HepG2 (cell line): ENCODE measurements at regions not wholly inside any gene's neighbourhood (a gene's known extent, or its start where the extent isn't known, plus 50 kb on each side); places are given as distances from the start of the nearest gene placed in this dataset.

Experiments used
- ATAC-seq: fragments of 200-7000 bp; cut with Tn5 transposase; 3 replicates; pipeline ENCODE4 v1.9.1; 2020; ENCODE audit warnings: mild to moderate bottlenecking, moderate library complexity
- BruUV-seq: library from RNA; stranded (reverse); fragments of 400-500 nt; replicated peaks from 2 replicates; lab custom pipeline; 2021; lab: Mats Ljungman, UMichigan
- CTCF ChIA-PET: fragments of 300-600 bp; formaldehyde crosslinking; extraction: SDS; loops from one replicate; lab custom pipeline; 2021; ENCODE audit warnings: low total read pairs, inconsistent platforms, low intra/inter-chr PET ratio; lab: Yijun Ruan, JAX
- POLR2A ChIA-PET: fragments of 350-600 bp; sonication (Branson Sonifier 250); formaldehyde crosslinking; loops from one replicate; lab custom pipeline; 2020; ENCODE audit warnings: antibody characterized with exemption, inconsistent platforms; lab: Yijun Ruan, JAX
- DNase-seq: peaks from one replicate; pipeline ENCODE4 v3.0.0-alpha.2; 2015; ENCODE audit warnings: low spot score
- FAIRE-seq: peaks from 3 replicates; lab custom pipeline; 2011; peaks lifted over from hg19 to GRCh38; lab: Jason Lieb, UNC
- H2AFZ ChIP-seq: one replicate; pipeline ENCODE4 v1.6.1; 2011; ENCODE audit warnings: low read length, inconsistent platforms
- H3K27ac ChIP-seq: fragments of 300-600 bp; 3 replicates; pipeline ENCODE4 v1.8.0; 2011; ENCODE audit warnings: mixed run types, mild to moderate bottlenecking, mixed read lengths, low read length, inconsistent platforms; ENCODE audit not compliant: insufficient read depth; ENCODE audit errors: extremely low read length
- H3K27me3 ChIP-seq, 2 experiments: fragments of 200-600 bp in 1 of 2; 2 replicates in 1 of 2; 3 replicates in 1 of 2; pipeline versions ENCODE4 v1.6.0 to v1.8.0; 2011; ENCODE audit warnings: low read length in 2 of 2, mild to moderate bottlenecking in 2 of 2, moderate library complexity in 2 of 2, inconsistent platforms in 1 of 2; ENCODE audit not compliant: insufficient read depth in 2 of 2, control insufficient read depth in 1 of 2
- H3K36me3 ChIP-seq, 2 experiments: fragments of 200-600 bp in 1 of 2; replicated peaks in 1 of 2; 2 replicates in 1 of 2; 3 replicates in 1 of 2; pipeline versions ENCODE4 v1.5.1 to v1.8.0; 2011; ENCODE audit warnings: low read length in 2 of 2, inconsistent platforms in 1 of 2; ENCODE audit not compliant: insufficient read depth in 2 of 2, control insufficient read depth in 1 of 2
- H3K4me1 ChIP-seq: 2 replicates; pipeline ENCODE4 v1.5.1; 2012; ENCODE audit warnings: low read length, inconsistent platforms; ENCODE audit not compliant: insufficient read depth
- H3K4me2 ChIP-seq: 2 replicates; pipeline ENCODE4 v1.6.0; 2011; ENCODE audit warnings: low read depth, low read length, inconsistent platforms
- H3K4me3 ChIP-seq, 3 experiments: fragments of 200-600 bp in 1 of 3; sonication (generic), shearing (Covaris generic) in 1 of 3; replicated peaks in 1 of 3; 2 replicates each; pipeline ENCODE4 v1.5.1; 2011 to 2016; ENCODE audit warnings: low read length in 3 of 3, inconsistent platforms in 2 of 3, low read depth in 2 of 3, mild to moderate bottlenecking in 2 of 3, control low read depth in 1 of 3, mixed read lengths in 1 of 3; ENCODE audit not compliant: insufficient read depth in 1 of 3
- H3K79me2 ChIP-seq: one replicate; pipeline ENCODE4 v1.6.1; 2011; ENCODE audit warnings: low read length, inconsistent platforms; ENCODE audit not compliant: insufficient read depth
- H3K9ac ChIP-seq: 2 replicates; pipeline ENCODE4 v1.6.0; 2011; ENCODE audit warnings: mild to moderate bottlenecking, low read depth, low read length, inconsistent platforms; ENCODE audit not compliant: insufficient read depth
- H3K9me3 ChIP-seq: 2 replicates; pipeline ENCODE4 v1.5.1; 2012; ENCODE audit warnings: mild to moderate bottlenecking, low read length
- H4K20me1 ChIP-seq: 2 replicates; pipeline ENCODE4 v1.6.0; 2011; ENCODE audit warnings: inconsistent platforms, mild to moderate bottlenecking, low read length, moderate library complexity; ENCODE audit not compliant: insufficient read depth
- IKZF4 ChIP-seq: sonication (generic); formaldehyde crosslinking; IDR thresholded peaks from 2 replicates; pipeline ENCODE4 v1.5.1; 2020; ENCODE audit warnings: borderline replicate concordance, mild to moderate bottlenecking, low read depth, missing genetic modification reagents; ENCODE audit errors: not compliant biosample characterization
- KDM3A ChIP-seq: IDR thresholded peaks from 2 replicates; pipeline ENCODE4 v1.6.1; 2018; ENCODE audit warnings: low read depth, missing compliant biosample characterization
- KDM4B ChIP-seq: sonication (generic); formaldehyde crosslinking; IDR thresholded peaks from 2 replicates; pipeline ENCODE4 v1.4.0; 2020; ENCODE audit warnings: missing genetic modification reagents
- KLF6 ChIP-seq: IDR thresholded peaks from 2 replicates; pipeline ENCODE4 v1.8.0; 2016; ENCODE audit warnings: missing biosample characterization, missing genetic modification reagents
- ZNF264 ChIP-seq: sonication (generic); formaldehyde crosslinking; IDR thresholded peaks from 2 replicates; pipeline ENCODE4 v1.4.0; 2020; ENCODE audit warnings: missing genetic modification reagents
- ZNF878 ChIP-seq: sonication (generic); formaldehyde crosslinking; IDR thresholded peaks from 2 replicates; pipeline ENCODE4 v1.8.1; 2023; ENCODE audit warnings: mild to moderate bottlenecking, missing genetic modification reagents, moderate library complexity
- WGBS: methylation state at CpG from one replicate; pipeline ENCODE4 v1.1.6; 2017; ENCODE audit warnings: low lambda C conversion rate; 5-methylcytosine and 5-hydroxymethylcytosine counted together
- in situ Hi-C: cut with HindIII; loops from 2 replicates; pipeline ENCODE4 v1.10.0; 2017; ENCODE audit warnings: low pct_unique_long_range_greater_than_20kb; ENCODE audit not compliant: extremely low pct_ligation_motif_present
- intact Hi-C: fragments of 100-400 bp; cut with micrococcal nuclease; formaldehyde crosslinking; loops from one replicate; pipeline ENCODE4 v1.10.0; 2022; ENCODE audit not compliant: unreplicated experiment
- TF ChIP-seq, protein P1 (sequence below): sonication (generic); formaldehyde crosslinking; IDR thresholded peaks from 2 replicates; pipeline ENCODE4 v1.4.0; 2020; ENCODE audit warnings: missing genetic modification reagents
- TF ChIP-seq, protein P2 (sequence below): sonication (generic); formaldehyde crosslinking; IDR thresholded peaks from 2 replicates; pipeline ENCODE4 v1.4.0; 2020; ENCODE audit warnings: mild to moderate bottlenecking, low read depth, missing genetic modification reagents
- TF ChIP-seq, protein P3 (sequence below): sonication (generic); formaldehyde crosslinking; IDR thresholded peaks from 2 replicates; pipeline ENCODE4 v1.8.0; 2022; ENCODE audit warnings: missing genetic modification reagents, low read depth, mild to moderate bottlenecking, borderline replicate concordance

DNA sequence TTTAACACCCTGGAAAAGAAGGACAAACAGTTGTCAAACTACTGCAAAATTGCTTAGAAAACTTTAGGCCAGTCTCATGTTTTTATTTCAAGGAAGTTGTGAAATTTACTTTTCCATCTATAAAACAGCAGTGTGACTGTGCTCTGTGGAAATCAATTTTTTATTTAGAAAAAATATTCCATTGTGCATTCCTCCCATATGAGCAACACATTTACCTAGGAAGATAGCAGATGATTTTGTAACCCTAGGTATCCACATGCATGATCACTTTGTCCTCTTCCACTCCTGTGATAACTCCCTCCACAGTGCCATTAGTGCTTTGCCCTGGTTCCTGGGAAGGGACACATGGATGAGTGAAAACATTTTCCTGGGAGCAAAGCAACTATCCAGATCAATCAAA lies 69.4 kb upstream of the GPCPD1 start:
- Histone ChIP-seq H2AFZ (no peak overlapping the region), H3K4me3 (no peak overlapping the region), H3K4me2 (no peak overlapping the region), H3K4me1 (peaks cover 11% of the 10 kb centered on the region), H4K20me1 (no peaks in the 10 kb centered on the region), H3K36me3 (no peaks in the 10 kb centered on the region), H3K9ac (no peak overlapping the region), H3K9me3 (no peaks in the 10 kb centered on the region), H3K27ac (no peak overlapping the region), H3K27me3 (no peaks in the 10 kb centered on the region), H3K79me2 (no peaks in the 10 kb centered on the region)
- CTCF ChIA-PET: no interaction called here
- POLR2A ChIA-PET: no interaction called here
- DNase-seq: no peak
- no peak for FAIRE-seq
- BruUV-seq: no TSS peak
- no peak for ATAC-seq
- intact Hi-C loops (no loop called here), in situ Hi-C loops (no loop called here)
- TF ChIP-seq, protein P1, sequence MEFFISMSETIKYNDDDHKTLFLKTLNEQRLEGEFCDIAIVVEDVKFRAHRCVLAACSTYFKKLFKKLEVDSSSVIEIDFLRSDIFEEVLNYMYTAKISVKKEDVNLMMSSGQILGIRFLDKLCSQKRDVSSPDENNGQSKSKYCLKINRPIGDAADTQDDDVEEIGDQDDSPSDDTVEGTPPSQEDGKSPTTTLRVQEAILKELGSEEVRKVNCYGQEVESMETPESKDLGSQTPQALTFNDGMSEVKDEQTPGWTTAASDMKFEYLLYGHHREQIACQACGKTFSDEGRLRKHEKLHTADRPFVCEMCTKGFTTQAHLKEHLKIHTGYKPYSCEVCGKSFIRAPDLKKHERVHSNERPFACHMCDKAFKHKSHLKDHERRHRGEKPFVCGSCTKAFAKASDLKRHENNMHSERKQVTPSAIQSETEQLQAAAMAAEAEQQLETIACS (CRISPR knock-in tag): no peak
- TF ChIP-seq KDM3A (CRISPR knock-in tag) (no peak), ZNF878 (0 out of 2 replicates have a peak, but pooled peaks have one; percentile 35)
- TF ChIP-seq, protein P2, sequence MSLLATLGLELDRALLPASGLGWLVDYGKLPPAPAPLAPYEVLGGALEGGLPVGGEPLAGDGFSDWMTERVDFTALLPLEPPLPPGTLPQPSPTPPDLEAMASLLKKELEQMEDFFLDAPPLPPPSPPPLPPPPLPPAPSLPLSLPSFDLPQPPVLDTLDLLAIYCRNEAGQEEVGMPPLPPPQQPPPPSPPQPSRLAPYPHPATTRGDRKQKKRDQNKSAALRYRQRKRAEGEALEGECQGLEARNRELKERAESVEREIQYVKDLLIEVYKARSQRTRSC (CRISPR knock-in tag): no peak
- TF ChIP-seq, protein P3, sequence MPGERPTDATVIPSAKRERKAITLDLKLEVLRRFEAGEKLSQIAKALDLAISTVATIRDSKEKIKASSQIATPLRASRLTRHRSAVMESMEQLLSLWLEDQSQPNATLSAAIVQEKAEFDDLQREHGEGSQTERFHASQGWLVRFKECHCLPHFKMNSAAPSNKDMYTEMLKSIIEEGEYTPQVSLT (CRISPR knock-in tag): no peak

DNA sequence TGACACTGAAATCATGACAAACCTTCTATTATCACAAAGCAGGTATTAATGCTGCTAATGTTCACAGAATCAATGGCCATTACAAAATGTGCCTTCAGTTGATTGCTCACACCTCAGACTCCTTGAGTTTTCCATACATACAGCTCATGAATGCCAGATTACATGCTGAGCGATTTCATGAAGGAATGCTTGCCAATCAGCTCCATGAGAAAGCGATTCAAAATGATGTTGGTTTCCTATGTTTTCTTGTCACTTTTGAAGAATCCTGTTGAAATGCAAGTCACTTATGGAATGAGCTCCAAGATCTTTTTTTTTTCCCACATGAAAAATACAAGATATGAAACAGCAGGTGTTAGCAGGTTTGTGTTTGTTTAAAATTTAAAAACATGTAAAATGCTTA lies 68.0 kb upstream of the GPCPD1 start:
- FAIRE-seq (no peak), DNase-seq (no peak), ATAC-seq (no peak)
- Histone ChIP-seq H2AFZ (no peak overlapping the region), H4K20me1 (no peaks in the 10 kb centered on the region), H3K9me3 (no peaks in the 10 kb centered on the region), H3K4me3 (no peak overlapping the region), H3K4me1 (peaks cover 20% of the 10 kb centered on the region), H3K4me2 (no peak overlapping the region), H3K79me2 (no peaks in the 10 kb centered on the region), H3K36me3 (no peaks in the 10 kb centered on the region), H3K27me3 (no peaks in the 10 kb centered on the region), H3K27ac (no peak overlapping the region), H3K9ac (no peak overlapping the region)
- in situ Hi-C loops: no loop called here
- 66% methylated on average over 2 of the region's 2 CpGs for WGBS
- POLR2A ChIA-PET: interaction anchor here (0.7 kb wide), 1 partner anchor 155 kb away, joined by 4 read pairs; no protein-coding TSS in a partner anchor
- no TSS peak for BruUV-seq
- no peak for TF ChIP-seq IKZF4
- no peak for TF ChIP-seq KLF6
- no peak for TF ChIP-seq ZNF264 (CRISPR knock-in tag)
- no peak for TF ChIP-seq KDM4B (CRISPR knock-in tag)
- TF ChIP-seq, all 625 proteins: peak for 0
- CTCF ChIA-PET: no interaction called here
- intact Hi-C loops: no loop called here
